Sigmoid colon (tissue), 3 donors: ENCODE measurements at regions not wholly inside any gene's neighbourhood (a gene's known extent, or its start where the extent isn't known, plus 50 kb on each side); places are given as distances from the start of the nearest gene placed in this dataset.

Experiments
- CTCF ChIP-seq, 4 experiments: fragments of 450-650 bp in 3 of 4; fragments of 200-600 bp in 1 of 4; IDR thresholded peaks; one replicate each; pipeline ENCODE4 v1.5.1; 2016 to 2019; ENCODE audit warnings: antibody characterized with exemption in 4 of 4, mild to moderate bottlenecking in 3 of 4, moderate library complexity in 2 of 4
- POLR2A ChIP-seq, 2 donors: fragments of 450-650 bp; IDR thresholded peaks; one replicate each; pipeline ENCODE4 v1.6.1; 2016; ENCODE audit warnings: antibody characterized with exemption in 2 of 2, mild to moderate bottlenecking in 2 of 2, moderate library complexity in 2 of 2

GRCh38 chr15:89034305-89034704 lies 54.0 kb upstream of the ABHD2 start:
- TF ChIP-seq POLR2A (IDR thresholded peaks at IDR 0.05), result no peak
- TF ChIP-seq CTCF (IDR thresholded peaks at IDR 0.05), result no peak
